HG03575 (cell line): ENCODE measurements at regions not wholly inside any gene's neighbourhood (a gene's known extent, or its start where the extent isn't known, plus 50 kb on each side); places are given as distances from the start of the nearest gene placed in this dataset.
A peak's percentile ranks its signal among the peaks of the same experiment; 100 is the strongest.
"Not testable (repeated sequence)": the region's sequence is repeated elsewhere in the genome, so short reads cannot be mapped to it uniquely, and the experiment has no call there.

Experiments used
- ATAC-seq: cut with Tn5 transposase; IDR thresholded peaks from one replicate; pipeline ENCODE4 v1.9.1; 2021; ENCODE audit not compliant: unreplicated experiment, insufficient number of reproducible peaks, low FRiP score; ENCODE audit errors: extremely low read depth

DNA sequence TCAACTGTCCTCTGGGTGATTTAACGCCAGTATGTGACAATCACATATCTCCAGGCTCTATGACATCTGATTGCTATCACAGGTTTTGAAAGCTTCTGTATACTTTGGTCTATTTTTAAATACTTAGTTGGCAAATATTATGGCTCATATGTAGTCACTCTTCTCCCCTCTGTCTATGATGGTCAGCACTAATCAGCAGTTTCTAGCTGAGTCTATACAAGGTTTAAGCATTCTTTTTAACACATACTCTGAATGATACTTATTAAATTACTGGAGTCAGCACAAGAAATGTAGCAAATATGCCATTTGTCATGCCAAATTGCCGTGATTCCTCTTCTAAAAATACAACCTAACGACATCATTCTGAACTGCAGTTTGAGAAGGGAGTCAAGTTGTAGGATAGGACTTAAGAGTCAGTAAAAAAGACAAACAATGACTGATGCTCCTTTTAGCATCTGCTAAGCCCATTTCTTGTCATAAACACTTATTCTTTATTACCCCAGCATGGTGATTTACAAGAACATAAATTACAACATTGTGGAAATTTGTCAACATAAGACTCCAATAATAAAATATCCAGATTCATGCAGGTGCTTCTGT lies 947.8 kb downstream of the XPNPEP1 start:
- no peak for ATAC-seq

DNA sequence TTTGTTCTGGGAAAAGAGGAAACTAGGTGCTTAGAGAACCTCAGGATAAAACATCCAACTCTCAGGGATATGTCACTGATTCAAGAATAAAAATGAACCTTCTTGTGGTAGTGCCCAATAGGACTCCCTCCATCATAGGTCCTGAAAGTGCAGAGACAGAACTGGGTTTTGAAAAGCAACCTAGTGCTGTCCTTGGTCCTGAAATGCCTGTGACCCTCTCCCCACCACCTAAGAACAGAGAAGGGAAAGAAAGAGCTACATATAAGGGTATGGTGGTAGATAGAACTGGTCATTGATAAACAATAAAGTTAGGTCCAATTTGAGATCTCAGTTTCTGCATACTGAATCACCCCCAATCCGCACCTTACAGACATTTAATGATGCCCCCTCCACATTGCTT lies 953.3 kb downstream of the XPNPEP1 start:
- ATAC-seq, result no peak

DNA sequence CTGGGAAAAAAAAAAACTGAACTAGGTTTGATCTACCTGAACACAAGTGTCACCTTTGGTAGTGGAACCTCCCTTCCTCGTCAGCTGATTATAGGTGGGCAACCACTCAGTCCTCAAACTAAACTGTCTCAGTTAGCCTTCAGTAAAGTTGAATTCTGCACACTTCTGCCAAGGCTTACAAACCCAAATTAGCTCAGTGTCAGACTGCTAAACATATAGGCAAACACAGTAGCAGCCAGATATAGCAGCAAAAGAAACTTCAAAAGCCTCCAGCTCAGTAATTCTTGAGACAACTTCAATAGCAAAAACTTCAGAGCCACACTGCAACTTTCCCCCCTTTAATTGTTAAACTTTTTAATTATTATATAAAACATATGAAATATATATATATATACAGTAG lies 956.9 kb downstream of the XPNPEP1 start:
- no peak for ATAC-seq

DNA sequence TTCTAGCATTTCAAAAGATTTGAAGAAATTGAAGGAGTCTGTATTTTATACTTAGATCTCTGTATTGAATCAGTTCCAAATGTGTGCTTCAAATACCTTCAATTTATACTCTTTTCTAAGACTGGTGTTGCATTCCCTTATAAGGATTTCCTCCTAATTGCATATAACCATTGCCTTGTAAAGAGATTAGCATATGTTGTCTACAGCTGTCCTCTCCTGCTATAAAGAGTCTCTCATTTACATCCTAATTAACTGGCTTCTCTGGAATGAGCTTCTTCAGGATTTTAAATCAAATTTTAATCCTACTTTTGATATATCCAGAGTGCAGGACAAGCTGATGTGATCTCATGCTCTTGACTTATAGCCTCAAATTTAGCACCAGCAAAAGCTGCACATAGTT lies 957.3 kb downstream of the XPNPEP1 start:
- ATAC-seq, result no peak

DNA sequence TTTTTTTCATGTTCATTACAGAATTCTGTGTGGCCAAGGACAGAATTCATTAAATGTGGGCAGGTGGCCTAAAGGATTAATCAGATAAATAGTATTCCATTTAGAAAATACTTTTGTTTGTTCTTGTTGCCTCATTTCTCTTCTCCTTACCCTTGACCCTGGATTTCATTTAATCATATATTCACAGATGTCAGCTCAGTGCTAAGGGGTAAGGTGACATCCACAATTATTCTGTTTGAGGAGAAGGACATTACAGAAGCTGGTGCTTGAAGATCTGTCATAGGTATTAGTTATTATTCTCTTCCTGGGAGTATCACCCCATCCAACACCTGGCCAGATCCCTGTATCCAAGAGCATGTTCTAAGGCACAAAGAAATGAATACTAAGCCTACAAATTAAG lies 961.1 kb downstream of the XPNPEP1 start:
- ATAC-seq, result no peak

DNA sequence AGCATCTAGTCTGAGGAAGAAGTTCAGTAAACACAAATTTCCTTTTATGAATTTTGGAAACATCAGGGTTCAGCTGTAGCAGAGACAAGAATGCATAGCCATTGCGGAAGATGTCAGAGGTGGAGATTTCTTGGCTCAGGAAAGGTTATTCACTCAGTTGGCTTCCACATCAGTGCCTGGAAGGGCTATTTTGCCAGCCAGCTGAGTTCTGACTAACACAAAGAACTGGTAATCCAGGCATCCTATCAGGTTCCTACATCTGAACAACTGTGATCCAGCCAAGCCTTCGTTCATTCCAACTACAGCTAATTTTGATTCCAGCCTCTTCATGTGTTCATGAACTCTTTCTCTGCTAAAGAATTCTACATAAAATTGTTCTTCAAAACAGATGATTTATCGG lies 965.6 kb downstream of the XPNPEP1 start:
- ATAC-seq, result no peak

DNA sequence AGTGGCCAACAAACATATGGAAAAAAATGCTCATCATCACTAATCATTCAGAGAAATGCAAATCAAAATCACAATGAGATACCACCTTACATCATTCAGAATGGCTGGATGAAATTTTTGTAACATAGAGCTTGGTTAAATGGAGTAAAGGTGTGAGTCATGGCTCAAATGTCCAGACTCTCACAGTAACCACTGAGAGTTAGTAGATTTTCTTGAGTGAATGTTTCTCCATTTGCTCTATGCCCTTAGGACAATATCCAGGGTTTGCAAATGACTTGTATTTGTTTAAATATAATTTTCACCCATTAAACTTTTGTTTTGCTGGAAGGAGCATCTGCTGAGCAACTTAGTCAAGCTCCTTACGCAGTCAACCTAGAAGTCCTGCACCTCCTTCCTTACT lies 967.2 kb downstream of the XPNPEP1 start:
- ATAC-seq, result no peak

DNA sequence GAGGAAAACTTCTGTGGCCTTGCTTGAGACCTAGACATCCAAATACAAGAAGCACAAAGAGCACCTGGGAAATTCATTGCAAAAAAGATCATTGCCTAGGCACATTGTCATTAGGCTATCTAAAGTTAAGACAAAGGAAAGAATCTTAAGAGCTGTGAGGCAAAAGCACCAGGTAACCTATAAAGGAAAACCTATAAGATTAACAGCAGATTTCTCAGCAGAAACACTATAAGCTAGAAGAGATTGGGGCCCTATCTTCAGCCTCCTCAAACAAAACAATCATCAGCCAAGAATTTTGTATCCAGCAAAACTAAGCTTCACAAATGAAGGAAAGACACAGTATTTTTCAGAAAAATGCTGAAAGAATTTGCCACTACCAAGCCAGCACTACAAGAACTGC lies 1003.3 kb downstream of the XPNPEP1 start:
- ATAC-seq, result not testable (repeated sequence)

DNA sequence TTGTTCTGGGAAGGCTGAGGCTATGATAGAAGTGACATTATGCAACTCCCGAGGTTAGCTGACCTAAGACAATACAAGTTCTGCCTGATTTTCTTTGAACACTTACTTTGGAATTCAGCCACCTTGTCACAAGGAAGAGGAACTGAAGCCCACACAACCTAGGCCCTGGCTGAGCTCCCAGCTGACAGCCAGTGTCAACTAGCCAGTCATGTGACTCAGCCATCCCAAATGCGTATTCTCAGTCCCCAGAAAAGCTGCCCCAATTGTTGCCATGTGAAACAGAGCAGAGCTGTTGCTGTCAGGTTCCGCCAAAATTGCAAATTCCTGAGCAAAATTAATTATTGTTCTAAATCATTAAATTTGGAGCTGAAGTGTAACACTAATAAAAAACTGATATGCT lies 1010.0 kb downstream of the XPNPEP1 start:
- ATAC-seq, result no peak

DNA sequence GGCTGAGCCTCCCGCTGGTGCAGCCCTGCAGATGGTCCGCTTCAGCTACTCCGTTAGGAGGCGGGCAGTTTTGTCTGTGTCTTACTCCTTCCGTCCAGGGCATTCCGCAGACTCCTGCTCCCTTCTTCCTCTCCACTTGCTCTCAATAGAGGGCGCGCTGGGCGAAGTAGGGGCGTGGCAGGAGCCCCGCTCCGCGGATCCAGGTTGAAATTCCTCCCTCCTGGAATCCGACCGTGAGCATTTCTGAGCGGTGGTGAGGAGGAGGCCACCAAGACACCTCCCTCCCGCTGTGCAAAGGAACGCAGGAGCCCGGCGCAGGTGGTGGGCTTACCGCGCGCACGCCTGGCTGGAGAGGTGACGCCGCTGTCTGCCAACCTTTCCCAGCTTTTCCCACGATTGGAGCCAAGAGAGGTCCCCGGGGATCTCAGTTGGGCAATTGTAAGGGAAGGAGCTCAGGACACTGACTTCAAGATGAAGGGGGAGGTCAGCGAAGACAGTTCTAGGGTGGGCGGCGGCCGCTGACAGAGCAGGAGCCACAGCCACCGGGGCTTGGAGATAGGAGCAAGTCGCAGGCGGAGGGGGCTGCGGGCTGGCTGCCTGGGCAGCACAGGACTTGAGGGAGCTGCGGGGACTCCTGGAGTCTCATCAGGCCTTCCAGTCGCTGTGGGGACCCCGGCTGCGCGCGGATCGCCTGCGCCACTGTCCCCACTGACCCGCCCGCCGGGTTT lies 1011.3 kb downstream of the XPNPEP1 start:
- no peak for ATAC-seq

DNA sequence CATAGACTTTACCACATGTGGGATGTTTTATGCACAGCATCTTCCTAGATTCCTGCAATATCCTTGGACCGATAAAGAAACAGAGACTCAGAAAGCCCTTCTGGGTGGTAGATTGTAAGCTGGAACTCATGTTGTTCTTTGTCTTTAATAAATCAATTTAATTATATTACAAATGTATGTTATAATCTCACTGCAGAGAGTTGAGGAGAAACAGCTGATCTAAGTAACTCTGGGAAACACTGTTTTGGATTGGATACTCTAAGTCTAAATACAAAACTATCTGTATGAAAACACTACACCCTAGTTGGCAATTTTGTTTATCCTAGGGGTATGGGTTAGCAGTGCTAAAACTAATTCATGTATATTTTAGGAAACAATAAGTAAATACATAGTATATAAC lies 1015.2 kb downstream of the XPNPEP1 start:
- no peak for ATAC-seq

DNA sequence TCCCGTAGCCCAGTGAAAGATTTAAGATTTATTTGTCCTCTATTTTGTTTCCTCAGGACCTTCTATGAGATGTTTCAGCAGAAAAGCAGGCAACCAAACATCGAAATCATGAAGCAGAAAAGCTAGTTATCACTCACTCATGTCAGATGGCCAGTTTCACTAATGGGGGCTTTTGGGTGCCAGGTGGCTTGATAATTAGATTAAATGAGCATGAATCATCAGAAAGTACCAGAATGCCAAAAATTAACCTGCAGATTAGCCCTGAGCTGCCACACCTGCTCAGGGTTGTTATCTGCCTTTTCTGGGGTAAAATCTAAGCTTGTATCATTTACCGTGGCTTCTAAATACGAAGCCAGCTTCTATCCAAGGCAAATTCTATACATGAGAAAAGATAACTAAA lies 1017.5 kb downstream of the XPNPEP1 start:
- ATAC-seq, result no peak

DNA sequence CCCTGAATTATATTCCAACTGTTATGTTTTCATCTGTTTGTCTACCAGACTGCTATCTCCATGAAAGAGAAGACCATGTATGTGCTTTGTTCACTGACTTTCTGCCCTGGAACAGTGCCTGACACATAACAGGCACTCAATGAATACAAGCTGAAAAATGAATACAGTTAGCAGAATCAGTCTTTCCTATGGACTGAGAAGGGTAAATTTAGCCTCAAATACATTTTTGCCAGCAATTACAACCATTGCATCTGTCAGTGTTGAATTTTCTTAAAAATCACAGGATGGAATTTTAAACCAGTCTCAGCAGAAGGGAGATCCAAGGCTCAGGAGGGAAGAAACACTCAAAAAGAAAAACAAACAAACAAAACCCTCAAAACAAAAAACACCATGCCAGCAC lies 1018.1 kb downstream of the XPNPEP1 start:
- no peak for ATAC-seq

DNA sequence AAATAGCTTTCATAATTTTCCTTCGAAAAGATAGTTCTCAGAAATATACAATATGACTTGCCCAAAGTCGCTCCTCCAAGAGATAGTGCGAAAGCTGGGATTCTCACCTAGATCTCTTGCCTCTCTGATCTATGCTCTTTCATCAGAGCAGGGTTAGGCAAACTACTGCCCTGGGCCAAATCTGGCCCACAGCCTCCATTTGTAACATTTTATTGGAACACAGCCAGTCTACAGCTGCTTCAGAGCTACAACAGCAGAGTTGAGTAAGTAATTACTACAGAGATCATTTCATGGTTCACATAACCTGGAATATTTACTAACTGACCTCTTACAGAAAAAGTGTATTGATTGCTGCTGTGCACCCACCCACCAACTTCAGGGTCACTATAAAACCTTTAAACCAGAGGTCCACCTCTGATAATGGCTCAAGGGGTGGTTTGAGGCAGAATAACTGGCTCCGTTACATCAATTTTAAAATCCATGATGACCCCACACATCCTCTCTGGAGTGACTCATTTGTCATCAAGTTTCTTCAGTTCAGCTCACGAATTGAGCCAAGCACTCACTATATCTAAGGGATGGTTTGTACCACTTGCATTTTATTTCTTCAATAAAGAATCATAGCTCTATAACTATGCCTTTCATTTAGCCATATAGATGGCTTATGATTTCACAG lies 1019.0 kb downstream of the XPNPEP1 start:
- ATAC-seq, result no peak

DNA sequence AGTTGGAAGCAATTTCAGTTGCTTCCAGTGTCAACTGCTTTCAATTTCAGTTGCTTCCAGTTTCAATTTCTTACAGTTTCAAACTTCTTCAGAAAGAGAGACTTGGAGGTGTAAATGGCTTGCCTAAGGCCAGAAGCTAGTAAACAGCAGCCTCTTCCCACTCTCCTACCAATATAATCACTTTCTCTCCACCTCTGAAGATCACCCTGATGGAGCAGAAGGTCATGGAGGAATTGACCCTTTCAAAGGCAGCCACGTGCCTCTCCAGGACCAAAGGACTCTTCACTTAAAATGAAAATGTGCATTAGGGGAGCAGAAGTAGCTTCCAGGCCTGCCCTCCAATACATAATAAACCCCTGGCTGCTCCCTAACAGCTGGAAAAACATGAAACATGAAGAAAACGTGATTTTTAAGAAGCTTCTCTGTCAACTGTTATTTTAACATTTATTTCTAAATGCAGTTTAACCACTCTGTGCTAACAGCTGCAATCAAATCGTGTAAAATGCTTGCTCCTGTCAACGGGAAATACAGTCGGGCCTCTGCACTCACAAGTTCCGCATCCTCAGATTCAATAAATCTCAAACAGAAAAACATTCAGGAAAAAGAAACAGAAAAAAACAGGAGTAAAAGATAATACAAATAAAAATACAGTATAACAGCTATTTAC lies 1020.6 kb downstream of the XPNPEP1 start:
- peak; percentile 47 for ATAC-seq

DNA sequence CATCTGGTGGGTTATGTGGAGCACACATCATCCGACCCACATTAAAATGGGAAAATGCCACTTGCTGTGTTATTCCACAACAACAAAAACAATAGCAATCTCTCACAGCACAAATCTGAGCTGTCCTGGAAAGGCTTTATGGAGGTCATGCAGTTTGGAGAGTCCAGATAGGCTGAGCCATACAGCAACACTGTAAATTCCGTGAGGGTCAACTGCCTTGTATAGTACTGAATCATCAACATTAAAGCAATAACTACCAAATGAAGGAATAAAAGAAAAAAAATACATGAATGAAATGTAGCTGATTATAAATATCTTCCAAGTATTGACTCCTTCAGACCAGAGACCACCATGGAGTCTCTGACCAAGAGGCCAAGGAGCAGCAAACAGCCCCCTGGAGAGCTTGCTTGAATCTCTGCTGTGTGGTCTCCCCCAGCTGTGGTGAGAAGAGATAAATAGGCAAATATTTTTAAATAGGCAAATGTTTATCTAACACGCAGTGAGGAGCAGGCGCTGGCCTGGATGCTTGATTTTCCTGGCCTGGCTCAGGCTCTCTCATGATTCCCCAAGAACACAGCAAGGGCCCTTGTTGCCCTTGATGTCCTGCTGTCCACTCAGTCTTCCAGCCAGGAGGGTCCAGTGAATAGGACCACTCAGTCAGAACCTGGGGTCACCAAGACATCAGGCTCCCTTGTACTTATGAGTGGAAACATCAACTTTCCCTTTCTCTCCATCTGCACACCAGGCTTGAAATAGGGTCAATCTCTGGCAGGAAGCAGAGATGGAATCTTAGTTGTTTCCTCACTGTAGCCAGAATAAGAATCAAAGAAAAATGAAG lies 1021.3 kb downstream of the XPNPEP1 start:
- no peak for ATAC-seq

DNA sequence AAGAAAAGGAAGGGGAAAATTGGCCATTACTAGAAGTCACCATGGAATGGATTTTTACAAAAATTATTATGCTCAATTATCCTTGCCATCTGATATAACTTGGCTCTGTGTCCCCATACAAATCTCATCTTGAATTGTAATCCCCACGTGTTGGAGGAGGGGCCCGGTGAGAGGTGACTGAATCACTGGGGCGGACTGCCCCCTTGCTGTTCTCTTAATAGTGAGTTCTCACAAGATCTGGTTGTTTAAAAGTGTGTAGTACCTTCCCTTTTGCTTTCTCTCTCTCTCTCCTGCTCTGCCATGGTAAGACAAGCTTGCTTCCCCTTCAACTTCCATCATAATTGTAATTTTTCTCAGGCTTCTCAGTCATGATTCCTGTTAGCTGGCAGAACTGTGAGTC lies 1023.6 kb downstream of the XPNPEP1 start:
- no peak for ATAC-seq

DNA sequence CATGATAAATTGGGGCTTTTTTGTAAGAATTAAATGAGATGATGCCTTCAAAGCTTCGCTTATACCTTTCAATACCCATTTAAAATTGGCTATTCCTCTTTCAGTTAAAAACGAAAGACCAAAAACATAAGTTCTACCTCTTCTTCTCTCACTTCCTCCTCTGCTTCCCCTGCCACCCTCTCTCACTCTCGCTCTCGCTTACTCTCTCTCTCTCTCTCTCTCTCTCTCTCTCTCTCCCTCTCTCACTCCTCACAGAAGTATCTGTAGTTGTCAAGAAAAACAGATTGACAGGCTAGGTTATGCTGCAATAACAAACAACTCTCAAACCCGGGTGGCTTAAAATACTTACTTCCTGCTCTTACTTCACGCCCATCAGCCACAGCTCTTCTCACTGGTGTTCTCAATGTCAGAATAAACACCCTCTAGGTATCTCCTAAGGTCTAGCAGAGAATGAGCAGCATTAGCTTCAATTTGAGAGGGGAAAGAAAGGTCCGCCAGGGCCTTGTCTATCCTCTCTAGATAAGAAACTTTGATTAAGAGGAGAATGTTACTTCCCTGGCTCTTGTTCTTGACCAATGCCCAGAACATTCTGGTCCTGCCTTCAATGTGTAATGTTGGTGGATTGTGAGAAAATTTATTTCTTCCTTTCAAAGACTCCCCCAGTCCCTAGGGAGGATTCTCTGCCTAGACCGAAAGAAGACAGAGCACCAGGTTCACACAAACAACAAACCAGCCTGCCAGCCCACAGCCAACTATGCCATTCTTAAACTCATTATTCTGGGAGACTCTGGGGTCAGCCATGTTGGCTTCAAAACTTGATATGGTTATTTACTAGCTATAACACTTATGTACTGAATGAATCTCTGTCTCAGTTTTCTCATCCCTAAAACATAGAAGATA lies 1028.7 kb downstream of the XPNPEP1 start:
- ATAC-seq, result peak; percentile 92
